IPS-18a (cell line): ENCODE measurements at regions not wholly inside any gene's neighbourhood (a gene's known extent, or its start where the extent isn't known, plus 50 kb on each side); places are given as distances from the start of the nearest gene placed in this dataset.

Experiments used
- H3K27ac ChIP-seq: one replicate; pipeline ENCODE4 v1.5.1; 2013; ENCODE audit warnings: low read length
- H3K27me3 ChIP-seq: one replicate; pipeline ENCODE4 v1.6.1; 2013; ENCODE audit warnings: mild to moderate bottlenecking, low read length; ENCODE audit not compliant: control insufficient read depth, insufficient read depth
- H3K36me3 ChIP-seq: one replicate; pipeline ENCODE4 v1.6.1; 2013; ENCODE audit warnings: low read depth, low read length; ENCODE audit not compliant: control insufficient read depth
- H3K4me1 ChIP-seq: one replicate; pipeline ENCODE4 v1.6.1; 2013; ENCODE audit warnings: low read depth, low read length; ENCODE audit not compliant: control insufficient read depth
- H3K4me3 ChIP-seq: one replicate; pipeline ENCODE4 v1.5.1; 2013; ENCODE audit warnings: low read length
- H3K9ac ChIP-seq: one replicate; pipeline ENCODE4 v1.6.1; 2013; ENCODE audit warnings: mild to moderate bottlenecking, low read length, moderate library complexity
- H3K9me3 ChIP-seq: one replicate; pipeline ENCODE4 v1.6.1; 2013; ENCODE audit warnings: low read depth, low read length; ENCODE audit not compliant: control insufficient read depth

GRCh38 chr9:13484186-13484585 is 204.7 kb upstream of the MPDZ start:
- Histone ChIP-seq H3K9me3 (no peaks in the 10 kb centered on the region), H3K36me3 (no peaks in the 10 kb centered on the region), H3K27me3 (no peaks in the 10 kb centered on the region), H3K4me3 (no peak overlapping the region), H3K27ac (no peak overlapping the region), H3K4me1 (no peaks in the 10 kb centered on the region), H3K9ac (no peak overlapping the region)

- no peak overlapping the region for H3K27ac ChIP-seq
- H3K4me1 ChIP-seq = no peaks in the 10 kb centered on the region
- H3K9me3 ChIP-seq = no peaks in the 10 kb centered on the region
- H3K27me3 ChIP-seq = no peaks in the 10 kb centered on the region
- no peaks in the 10 kb centered on the region for H3K36me3 ChIP-seq
- no peak overlapping the region for H3K4me3 ChIP-seq
- no peak overlapping the region for H3K9ac ChIP-seq
Measured at GRCh38 chr9:13481274-13481673, 201.8 kb upstream of the MPDZ start.

DNA sequence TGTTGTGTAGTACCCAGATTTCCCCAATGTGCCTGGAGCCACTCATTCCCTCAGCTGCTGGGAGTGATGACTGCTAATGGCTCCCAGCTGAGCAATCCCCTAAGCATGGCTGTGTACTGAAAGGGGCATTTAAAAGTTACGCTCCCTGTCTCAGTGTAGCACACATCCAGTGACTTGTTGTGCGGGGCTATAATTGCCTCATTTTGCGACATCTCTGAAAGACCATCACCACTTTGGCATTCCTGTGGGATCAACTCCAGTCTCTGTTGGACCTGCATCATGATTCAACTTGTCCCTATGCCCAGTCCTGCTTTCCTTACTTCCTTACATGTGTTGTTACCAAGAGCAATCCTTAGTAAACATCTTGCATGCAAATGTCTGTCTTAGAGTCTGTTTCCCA is 201.2 kb upstream of the MPDZ start:
- no peak overlapping the region for H3K9ac ChIP-seq
- H3K4me1 ChIP-seq = no peaks in the 10 kb centered on the region
- H3K4me3 ChIP-seq = no peak overlapping the region
- no peaks in the 10 kb centered on the region for H3K9me3 ChIP-seq
- no peaks in the 10 kb centered on the region for H3K27me3 ChIP-seq
- no peak overlapping the region for H3K27ac ChIP-seq
- H3K36me3 ChIP-seq = no peaks in the 10 kb centered on the region

- H3K27ac ChIP-seq = no peak overlapping the region
- no peak overlapping the region for H3K4me3 ChIP-seq
- peaks cover 2% of the 10 kb centered on the region for H3K9me3 ChIP-seq
- H3K36me3 ChIP-seq = no peaks in the 10 kb centered on the region
- no peaks in the 10 kb centered on the region for H3K27me3 ChIP-seq
- H3K4me1 ChIP-seq = no peaks in the 10 kb centered on the region
- no peak overlapping the region for H3K9ac ChIP-seq
Measured at GRCh38 chr9:13479096-13479495, 199.6 kb upstream of the MPDZ start.

DNA sequence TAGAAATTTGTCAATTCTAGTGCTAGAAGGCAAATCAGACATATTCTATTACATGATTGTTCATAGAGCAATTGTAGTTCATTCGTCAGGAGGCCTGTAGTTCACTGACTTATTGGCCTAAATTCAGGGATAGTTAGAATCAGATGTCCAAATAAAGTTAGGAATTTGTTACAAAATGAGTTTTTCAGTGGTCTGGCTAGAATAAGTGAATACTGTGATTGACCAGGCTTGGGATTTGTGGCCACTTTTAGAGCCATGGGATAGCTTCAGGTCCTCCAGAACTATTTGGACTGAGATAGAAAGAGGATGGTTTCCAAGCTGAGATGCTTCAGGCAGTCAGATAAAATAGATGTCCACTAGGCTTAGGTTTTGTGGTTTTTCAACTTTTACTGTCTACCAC is 199.1 kb upstream of the MPDZ start:
- Histone ChIP-seq H3K4me3 (no peak overlapping the region), H3K27ac (no peak overlapping the region), H3K36me3 (no peaks in the 10 kb centered on the region), H3K9me3 (peaks cover 2% of the 10 kb centered on the region), H3K27me3 (no peaks in the 10 kb centered on the region), H3K4me1 (no peaks in the 10 kb centered on the region), H3K9ac (no peak overlapping the region)

- Histone ChIP-seq H3K36me3 (no peaks in the 10 kb centered on the region), H3K4me3 (no peak overlapping the region), H3K27ac (no peak overlapping the region), H3K4me1 (no peaks in the 10 kb centered on the region), H3K9ac (no peak overlapping the region), H3K9me3 (peaks cover 2% of the 10 kb centered on the region), H3K27me3 (no peaks in the 10 kb centered on the region)
Measured at GRCh38 chr9:13478160-13478559, 198.7 kb upstream of the MPDZ start.

- Histone ChIP-seq H3K36me3 (no peaks in the 10 kb centered on the region), H3K9me3 (peaks cover 2% of the 10 kb centered on the region), H3K27ac (no peak overlapping the region), H3K9ac (no peak overlapping the region), H3K27me3 (no peaks in the 10 kb centered on the region), H3K4me3 (no peak overlapping the region), H3K4me1 (no peaks in the 10 kb centered on the region)
Measured at GRCh38 chr9:13470836-13471235, 191.3 kb upstream of the MPDZ start.

GRCh38 chr9:13467157-13467556 is 187.7 kb upstream of the MPDZ start:
- H3K36me3 ChIP-seq = no peaks in the 10 kb centered on the region
- H3K4me1 ChIP-seq = no peaks in the 10 kb centered on the region
- no peak overlapping the region for H3K4me3 ChIP-seq
- no peaks in the 10 kb centered on the region for H3K9me3 ChIP-seq
- H3K27me3 ChIP-seq = no peaks in the 10 kb centered on the region
- no peak overlapping the region for H3K27ac ChIP-seq
- H3K9ac ChIP-seq = no peak overlapping the region

GRCh38 chr9:13461414-13461991 is 182.0 kb upstream of the MPDZ start:
- Histone ChIP-seq H3K9me3 (no peaks in the 10 kb centered on the region), H3K4me3 (no peak overlapping the region), H3K9ac (no peak overlapping the region), H3K36me3 (no peaks in the 10 kb centered on the region), H3K4me1 (no peaks in the 10 kb centered on the region), H3K27me3 (no peaks in the 10 kb centered on the region), H3K27ac (no peak overlapping the region)

- Histone ChIP-seq H3K4me3 (no peak overlapping the region), H3K4me1 (no peaks in the 10 kb centered on the region), H3K9ac (no peak overlapping the region), H3K9me3 (no peaks in the 10 kb centered on the region), H3K27me3 (no peaks in the 10 kb centered on the region), H3K36me3 (no peaks in the 10 kb centered on the region), H3K27ac (no peak overlapping the region)
Measured at GRCh38 chr9:13459071-13459470, 179.6 kb upstream of the MPDZ start.

DNA sequence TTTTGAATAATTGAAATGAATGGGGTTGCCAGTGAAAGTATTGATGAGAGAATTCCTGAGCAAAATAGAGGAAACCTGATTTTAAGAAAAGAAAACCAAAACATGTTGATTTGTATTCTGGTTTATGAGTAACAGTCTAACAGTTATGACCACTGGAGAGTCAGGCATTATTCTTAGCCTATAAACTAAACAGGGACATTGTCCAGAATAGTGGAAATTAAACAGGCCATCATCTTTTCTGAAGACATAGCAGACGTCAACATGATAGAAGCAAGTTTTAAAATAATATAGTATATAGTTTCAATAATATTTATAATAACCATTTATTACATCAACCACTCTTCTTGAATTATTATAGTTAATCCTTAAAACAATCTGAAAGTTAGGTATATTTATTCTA is 178.3 kb upstream of the MPDZ start:
- no peaks in the 10 kb centered on the region for H3K4me1 ChIP-seq
- no peaks in the 10 kb centered on the region for H3K36me3 ChIP-seq
- H3K9me3 ChIP-seq = no peaks in the 10 kb centered on the region
- H3K27me3 ChIP-seq = no peaks in the 10 kb centered on the region
- no peak overlapping the region for H3K27ac ChIP-seq
- H3K4me3 ChIP-seq = no peak overlapping the region
- H3K9ac ChIP-seq = no peak overlapping the region

GRCh38 chr9:13450723-13451122 is 171.2 kb upstream of the MPDZ start:
- H3K4me1 ChIP-seq = peaks cover 11% of the 10 kb centered on the region
- no peaks in the 10 kb centered on the region for H3K36me3 ChIP-seq
- H3K9me3 ChIP-seq = no peaks in the 10 kb centered on the region
- no peak overlapping the region for H3K27ac ChIP-seq
- no peaks in the 10 kb centered on the region for H3K27me3 ChIP-seq
- no peak overlapping the region for H3K4me3 ChIP-seq
- no peak overlapping the region for H3K9ac ChIP-seq
